NOMO-1 treated with DMSO at 0.1 percent for 48 hours (cell line): ENCODE measurements at regions not wholly inside any gene's neighbourhood (a gene's known extent, or its start where the extent isn't known, plus 50 kb on each side); places are given as distances from the start of the nearest gene placed in this dataset.

Source experiments
- DNase-seq: peaks from one replicate; lab custom pipeline; 2025; ENCODE audit not compliant: unreplicated experiment; lab: John Stamatoyannopoulos, UW

DNA sequence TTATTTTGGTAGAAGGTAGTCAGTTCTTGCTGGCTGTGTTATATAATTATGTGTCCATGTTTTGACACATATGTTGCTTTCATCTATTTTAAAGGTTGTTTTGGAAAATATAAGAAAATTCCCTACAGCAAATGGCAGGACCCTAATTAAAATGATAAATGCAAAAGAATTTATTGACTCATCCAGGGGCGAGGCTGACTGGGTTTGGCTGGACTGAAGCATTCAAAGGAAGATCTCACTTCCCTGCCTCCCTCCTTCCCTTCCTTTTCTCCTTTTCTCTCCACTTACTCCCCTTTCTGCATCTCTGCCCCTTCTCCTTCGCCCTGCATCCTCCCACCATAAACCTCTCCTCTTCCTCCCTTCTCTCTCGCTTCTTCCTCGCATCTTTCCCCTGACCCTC, 129.6 kb downstream of the SNAPC1 start:
- no peak for DNase-seq

DNA sequence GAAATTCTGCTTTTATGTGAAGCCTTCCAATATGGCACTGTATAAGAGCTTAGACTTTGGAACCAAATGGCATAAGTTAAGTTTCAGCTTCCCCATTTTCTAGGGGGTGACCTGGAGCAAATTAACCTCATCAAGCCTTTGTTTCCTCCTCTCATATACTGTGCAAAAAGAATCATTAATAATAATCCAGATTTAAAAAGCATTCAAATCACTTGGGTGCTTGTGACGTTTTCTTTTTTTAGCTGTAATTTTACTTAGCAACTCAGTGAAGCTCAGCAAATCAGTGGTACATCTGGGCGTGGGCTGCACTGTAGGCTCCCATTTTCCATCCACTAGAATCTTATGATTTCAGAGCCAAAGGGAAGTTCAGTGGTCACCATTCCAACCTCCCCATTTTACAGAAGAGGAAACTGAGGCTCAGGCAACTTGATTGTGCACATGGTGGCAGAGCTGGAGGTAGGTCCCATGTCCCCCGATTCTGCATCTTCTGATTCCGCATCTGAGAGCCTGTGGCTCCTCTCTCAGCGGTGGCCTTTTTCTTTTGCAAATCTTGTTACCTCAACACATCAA, 131.2 kb downstream of the SNAPC1 start:
- peak; percentile 2 for DNase-seq

DNA sequence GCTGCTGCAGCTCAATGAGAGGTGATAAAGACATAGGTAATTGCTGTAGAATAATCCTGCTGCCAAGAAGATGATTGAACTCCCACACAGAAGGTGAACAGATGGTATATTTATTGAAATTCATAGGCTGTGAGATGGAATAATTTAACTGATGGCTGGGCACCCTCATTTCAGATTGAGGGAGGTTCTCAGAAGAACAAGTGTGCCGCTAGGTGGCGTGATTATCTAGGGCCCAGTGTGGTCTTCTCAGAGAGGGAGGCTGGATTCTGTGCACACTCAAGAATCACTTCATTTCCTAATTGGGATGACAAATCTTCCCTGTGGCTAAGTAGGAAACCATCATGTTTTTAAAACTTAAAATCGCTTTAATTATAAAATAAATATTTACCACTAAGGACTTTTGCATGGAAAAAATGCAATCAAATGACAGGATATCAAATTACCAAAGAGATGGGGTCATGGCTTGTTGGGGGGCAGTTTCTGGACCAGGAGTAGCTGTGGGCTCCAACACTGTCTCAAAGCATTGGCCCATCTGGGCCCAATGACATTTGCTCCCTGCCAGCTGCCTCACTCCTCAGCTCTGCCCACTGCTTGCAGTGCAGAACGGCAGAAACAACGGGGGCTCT, 132.3 kb downstream of the SNAPC1 start:
- peak; percentile 31 for DNase-seq

DNA sequence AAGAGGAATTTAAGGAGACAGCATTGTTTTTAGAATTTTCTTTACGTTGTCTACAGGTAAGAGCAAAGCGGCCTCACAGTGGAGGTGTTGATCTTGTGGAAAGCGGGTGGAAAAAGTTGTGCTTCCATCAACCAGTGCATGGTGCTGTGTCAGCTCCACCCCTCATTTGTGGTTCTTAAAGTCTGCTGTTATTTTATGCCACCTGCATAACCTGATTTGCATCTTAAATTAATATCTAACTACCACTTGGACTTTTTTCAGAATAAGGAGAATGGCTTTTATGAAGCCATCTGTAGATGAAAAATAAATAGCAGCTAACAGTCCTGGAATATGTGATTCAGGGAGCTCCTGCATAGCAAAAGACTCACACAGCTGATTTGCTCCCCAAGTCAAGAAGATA, 135.1 kb downstream of the SNAPC1 start:
- DNase-seq, result no peak

DNA sequence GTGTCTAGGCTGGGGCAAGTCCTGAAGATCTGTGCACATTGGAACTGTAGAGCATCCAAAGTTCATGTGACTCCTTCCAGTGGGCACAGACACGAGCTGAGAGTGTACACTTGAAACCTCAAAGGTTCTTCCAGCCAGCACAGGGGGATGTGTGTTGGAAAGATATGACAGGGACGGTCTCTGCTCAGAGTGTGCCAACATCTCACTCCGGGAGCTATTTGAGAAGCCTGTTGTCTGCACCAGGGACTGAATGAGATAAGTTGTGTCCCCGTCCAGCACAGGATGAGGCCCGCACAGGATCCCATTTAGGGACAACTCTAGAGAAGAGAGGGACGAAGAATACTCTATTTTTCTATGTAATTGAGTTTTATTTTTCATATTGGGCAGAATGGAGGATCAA, 136.3 kb downstream of the SNAPC1 start:
- no peak for DNase-seq

DNA sequence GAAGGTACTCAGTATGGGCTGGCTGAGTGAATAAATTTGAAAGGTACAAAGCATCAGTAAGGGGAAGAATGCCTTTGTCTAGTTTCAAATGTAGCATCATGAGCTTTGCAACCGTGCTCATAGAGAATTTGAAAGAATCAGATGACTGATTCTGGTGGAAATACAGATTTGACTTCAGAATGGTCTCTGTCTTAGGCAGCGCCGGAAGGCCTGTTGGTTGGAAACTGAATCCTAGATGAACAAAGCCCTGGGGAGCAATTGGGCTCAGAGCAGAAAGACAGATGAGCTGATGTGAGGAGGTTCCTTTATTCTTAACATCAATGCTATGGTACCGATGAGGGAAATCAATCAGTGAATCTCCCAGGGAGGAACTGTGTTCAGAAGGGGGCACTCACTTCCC, 137.3 kb downstream of the SNAPC1 start:
- no peak for DNase-seq

DNA sequence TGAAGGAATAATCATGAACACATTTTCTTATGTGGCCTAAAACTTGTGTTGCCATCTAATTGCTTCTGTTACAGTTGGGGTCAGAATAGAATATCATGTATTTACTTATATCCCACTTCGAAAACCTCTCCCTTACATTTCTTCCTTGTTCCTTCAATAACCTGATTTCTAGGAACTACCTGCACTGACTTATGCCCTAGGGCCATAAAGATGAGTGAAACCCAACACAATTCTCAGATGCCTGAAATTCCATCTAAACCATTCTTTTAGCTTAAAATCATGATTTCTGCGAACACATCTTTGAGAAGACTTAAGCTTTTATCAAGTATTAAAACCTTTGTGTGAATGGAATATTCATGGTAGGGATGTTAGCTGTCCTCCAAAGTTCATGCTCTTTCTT, 142.7 kb downstream of the SNAPC1 start:
- DNase-seq, result no peak

DNA sequence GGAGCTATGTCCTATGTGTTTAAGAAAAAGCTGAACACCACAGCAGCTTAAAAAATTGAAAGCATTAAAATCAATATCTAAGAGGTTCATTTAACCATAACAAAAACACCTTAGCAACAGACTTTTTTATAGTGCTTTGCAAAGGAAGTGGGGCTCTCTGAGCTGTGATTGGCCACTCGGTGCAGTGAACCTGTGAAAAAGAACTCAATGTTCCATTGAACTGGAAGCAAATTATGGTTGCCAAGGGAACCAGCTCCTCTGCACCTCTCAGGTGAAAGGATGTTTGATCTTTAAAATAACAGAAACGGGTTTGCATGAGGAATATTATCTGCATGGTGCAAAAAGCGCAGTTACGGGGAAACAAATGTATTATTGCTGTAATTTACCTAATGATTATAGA, 149.4 kb downstream of the SNAPC1 start:
- DNase-seq, result no peak

DNA sequence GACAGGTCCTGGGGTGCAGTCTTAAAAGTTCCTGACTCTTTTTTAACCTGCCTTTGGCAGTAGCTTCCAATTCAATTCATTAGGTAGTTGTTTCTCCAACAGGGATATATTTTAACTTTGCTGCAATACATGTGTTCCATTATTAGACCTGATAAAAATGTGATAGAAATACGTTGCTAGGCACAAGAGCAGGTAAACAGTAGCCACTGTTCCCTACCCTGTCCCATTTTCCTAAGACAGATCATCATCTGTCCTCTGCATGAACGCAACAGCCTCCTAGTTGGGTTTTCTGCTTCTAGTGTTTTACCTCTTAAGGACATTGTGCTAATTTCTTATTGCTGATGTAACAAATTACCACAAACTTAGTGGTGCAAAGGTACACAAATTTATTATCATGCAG, 156.8 kb downstream of the SNAPC1 start:
- no peak for DNase-seq

DNA sequence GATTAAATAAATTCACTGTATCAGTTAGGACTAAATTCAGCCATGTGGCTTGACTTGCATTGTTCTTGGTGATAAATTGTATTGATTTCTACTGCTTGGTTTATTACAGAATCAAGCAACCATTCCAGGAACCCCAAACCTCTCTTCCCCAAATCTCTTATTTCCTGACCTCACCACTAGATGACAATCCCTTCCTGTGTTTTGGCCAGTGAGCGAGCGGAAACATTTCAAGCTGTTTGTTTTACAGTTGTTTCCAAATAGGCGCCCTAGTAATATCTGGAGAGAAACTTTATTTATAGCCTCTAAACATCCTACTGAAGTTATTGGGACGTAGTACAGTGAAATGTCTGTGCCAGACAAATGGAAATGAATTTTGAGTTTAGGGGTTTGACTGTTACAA, 161.1 kb downstream of the SNAPC1 start:
- no peak for DNase-seq

DNA sequence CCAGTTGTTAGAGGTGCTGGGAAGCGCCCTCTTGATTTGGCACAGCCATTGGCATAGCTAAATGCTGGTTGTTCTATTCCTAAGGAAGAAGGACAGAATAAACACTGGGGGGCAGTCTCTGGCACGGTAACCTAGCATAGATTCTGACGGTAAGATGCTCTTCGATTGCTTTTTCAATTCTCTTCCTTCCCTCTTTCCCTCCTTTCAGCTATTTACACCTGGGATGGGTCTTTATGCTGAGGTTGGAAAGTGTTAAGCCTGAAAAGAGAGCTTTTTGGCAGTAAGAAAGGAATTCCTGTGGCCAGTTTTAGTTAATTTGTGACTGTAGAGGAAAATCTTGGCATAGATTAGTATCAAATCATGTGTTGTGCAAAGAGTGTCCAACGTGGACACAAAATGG, 162.8 kb downstream of the SNAPC1 start:
- no peak for DNase-seq

DNA sequence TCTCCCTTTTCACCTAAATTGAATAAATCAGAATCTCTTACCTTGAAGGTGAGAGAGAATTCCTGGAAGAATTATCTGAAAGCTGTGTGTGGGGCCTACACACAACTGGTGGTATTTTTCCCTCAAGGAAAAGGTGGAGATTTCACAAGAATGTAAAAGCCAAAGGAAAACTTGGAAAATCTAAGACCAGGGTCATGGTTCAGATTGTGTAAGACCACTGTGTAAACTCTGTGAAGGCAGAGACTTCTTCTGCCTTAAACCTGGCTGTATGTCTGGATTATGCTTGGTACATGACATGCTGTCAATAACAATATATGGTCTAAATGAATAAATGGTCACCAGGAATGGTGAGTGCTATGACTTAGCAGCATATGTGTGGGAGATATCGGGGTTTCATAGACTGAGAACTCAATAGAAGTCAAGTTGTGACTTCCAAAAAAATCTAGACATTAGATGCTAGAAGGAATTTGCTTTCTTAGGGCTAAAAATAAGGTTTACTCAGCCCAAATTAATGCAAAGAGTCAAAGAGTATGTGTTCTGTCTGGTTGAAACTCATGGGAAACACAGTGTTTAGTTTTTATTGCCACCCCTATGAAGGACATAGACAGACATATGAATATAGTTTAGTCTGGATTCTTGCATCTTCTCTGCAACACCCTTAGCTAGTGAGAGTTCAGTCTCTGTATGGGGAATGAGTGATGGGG, 163.7 kb downstream of the SNAPC1 start:
- DNase-seq, result no peak

DNA sequence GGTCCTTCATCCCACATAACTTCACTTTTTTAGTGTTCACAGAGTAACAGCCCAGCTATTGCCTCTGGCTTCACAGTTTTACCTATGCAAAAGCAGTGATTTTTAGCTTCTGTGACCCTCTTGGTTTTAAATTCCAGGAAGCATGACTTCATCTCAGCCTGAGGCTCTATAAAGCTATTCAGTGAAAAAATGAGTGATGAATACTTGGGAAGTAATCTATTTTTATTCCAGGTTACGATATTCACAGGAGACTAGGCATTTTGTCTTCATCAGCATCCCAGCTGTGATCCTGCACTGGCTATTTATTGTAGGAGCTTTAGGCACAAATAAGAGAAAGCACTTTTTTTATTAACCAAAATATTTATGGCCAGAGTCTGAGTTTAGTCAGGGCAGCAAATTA, 164.8 kb downstream of the SNAPC1 start:
- DNase-seq, result no peak

DNA sequence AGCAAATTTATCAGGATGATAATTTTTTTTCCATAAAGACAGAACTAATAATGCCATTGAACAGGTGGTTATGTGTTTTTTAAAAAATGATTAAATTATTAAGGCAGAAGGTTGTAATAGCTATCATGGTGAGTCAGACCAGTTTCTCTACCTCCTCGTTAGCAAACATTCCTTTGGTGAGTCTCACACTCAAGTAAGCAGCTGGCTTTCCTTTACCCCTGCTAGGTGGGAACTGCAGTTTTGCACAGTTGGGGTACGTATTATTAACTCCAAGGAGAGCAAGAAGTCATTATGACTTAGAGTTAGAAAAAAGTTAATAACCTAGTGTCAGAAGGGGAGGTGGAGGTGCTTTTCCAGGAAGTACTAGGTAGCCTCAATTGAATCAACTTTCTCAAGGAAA, 165.3 kb downstream of the SNAPC1 start:
- DNase-seq, result no peak

DNA sequence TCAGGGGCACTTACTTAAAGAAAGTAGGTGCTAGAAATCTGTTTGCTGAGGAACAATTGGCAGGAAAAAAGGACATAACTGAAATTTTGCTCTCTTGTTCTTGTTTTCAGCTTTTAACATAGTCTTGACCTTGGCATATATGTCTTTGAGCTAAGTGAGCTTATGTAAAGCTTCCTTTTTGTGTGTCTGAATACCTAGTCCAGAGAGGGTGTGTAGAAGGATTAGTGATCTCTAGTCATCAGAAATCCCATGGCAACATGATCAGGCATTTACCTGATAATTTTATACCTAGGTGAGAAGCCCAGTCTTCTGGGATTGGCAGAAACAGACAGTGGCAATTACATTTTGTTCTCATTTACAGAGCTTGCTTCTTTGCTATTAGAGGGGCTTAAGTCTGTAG, 166.1 kb downstream of the SNAPC1 start:
- no peak for DNase-seq

DNA sequence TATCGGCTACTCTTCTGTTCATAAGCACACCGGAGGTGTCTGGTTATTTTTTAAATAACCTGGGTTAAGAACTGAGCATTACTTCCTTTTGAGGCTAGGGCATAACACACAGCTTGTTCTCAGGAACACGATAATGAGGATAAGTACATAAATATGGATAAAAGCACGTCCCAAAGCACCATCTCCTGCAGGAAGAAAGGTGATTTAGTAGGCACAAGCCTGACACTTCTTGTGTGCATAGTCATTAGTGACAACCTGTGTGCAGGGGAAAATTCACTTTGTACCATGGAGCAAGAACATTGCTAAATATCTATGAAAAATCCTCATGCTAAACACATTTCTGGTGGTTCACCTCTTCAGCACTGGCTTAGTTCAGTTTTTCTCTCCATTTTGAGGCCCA, 166.5 kb downstream of the SNAPC1 start:
- DNase-seq, result no peak

DNA sequence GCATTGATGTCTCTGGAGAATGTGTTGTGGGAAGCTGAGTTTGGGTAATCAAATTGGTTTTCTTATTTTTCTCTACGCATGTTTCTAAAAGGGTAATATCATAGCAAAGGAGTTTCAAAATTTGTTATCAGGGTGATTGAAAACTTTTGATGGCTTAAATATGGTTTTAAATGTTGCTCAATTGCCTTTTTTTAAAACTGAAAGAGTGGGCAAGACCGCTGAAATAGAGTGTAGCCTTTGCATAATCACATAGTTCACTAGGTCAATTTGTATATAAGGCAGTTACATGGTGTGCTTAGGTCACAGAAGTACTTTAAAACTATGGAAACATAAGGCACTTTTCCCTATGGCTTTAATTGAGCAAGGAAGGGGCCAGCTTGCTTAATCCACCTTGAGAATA, 167.4 kb downstream of the SNAPC1 start:
- no peak for DNase-seq

DNA sequence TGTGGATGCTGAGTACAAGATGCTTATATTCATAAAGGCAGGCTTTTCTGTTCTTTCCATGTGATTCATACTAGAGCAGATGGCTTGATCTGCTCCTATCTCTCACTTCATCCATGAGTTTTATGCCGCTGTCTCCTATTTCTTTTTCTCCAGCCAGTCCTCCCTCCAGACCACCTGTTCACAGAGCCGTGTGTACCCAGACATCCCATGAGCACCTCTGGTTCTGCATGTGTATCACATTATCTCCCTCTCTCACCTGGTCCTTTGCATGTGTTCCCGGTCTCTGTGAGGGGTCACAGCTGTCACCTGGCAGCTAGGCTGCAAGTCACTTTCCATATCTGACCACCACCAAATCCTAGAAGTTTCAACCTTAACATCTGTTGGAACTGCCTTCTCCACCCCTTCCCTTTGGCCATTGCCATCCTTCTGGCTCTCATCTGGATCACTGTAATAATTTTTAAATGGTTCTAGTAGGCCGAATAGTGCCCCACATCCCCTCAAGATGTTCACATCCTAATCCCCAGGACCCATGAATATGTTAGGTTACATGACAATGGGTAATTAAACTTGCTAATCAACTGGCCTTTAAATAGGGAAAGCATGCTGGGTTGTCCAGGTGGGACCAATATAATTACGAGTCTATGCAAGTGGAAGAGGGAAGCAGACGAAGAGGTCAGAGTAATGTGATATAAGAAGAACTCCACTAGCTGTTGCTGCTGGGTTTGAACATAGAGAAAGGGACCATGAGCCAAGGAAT, 168.1 kb downstream of the SNAPC1 start:
- no peak for DNase-seq

DNA sequence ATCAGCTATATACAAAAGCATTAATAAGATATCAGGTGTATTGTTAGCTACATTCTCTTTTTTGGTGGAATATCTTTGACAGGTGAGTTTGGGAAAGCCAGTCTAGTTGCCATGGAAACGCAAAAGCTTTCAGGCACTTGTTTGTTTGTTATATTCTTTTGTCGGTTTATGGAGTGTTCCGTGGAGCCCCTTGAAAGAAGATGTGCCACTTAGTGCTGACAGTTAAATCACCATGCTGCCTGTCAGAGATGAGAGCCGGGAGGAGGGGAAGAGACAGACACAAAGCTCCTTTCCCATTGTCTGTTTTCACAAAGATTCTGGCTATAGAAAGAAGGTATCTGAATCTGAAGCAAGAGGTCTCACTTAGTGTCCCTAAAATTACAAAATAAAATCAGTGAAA, 170.8 kb downstream of the SNAPC1 start:
- no peak for DNase-seq

DNA sequence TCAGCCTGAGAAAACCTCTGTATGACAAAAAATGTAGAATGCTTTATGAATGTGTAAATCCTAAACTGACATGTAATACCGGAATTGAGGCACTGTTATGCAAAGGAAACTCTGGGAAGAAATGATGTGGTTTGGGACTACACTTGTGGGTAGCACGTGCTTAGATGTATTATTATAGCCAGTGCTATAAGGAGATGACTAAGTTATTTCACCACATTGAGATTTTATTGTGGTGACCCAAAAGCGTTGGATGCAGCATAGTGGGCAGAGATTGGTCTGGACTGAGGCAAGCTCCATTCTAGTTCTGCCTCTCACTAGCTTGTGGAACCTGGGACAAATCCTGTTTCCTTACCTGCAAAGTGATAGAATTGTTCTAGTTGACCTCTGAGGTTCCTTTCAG, 172.2 kb downstream of the SNAPC1 start:
- DNase-seq, result no peak

DNA sequence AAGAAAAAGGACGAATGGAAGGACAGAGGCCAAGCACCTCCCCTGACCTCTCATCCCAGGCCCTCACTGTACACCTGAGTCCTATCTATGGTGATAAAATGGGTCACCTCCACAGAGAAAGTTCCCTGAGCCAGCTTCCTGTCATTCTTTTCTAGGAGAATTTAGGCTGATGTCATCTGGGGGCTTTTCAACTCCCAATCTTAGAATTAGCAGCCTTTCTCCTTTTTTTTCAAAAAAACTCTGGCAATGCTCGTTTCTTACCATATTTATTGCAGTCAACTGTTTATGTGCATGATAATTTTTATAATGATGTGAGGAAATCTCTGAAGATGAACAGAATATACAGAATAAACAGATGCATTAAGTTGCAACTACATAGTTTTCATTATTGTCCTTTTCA, 177.6 kb downstream of the SNAPC1 start:
- DNase-seq, result no peak
